ENCODE measurements at regions not wholly inside any gene's neighbourhood (a gene's known extent, or its start where the extent isn't known, plus 50 kb on each side); places are given as distances from the start of the nearest gene placed in this dataset.

DNA sequence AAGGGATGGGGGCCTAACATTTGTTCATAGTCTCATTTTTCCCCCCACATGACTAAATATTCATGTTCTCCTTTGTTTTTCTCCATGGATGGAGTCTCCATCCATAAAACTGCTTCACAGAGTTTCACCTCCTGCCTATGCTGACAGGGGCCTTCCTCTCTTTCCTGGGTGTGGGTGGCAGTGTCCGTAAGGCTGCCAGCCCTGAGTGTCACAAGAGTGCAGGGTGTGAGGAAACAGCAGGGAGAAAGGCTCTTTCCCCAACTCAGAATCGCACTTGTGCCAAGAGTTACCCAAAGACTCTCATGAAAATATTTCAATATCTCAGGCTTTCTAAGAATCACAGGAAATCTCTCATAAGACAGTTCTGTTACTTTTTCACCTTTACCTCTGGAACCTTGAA, 346.2 kb upstream of the MMS22L start:
- H2AFZ ChIP-seq (ENCODE audit: low read depth, low read length, severe bottlenecking): no peak overlapping the region
- no peak overlapping the region for H3K4me2 ChIP-seq (ENCODE audit: low read depth, low read length, poor library complexity, severe bottlenecking)
- no peaks in the 10 kb centered on the region for H3K36me3 ChIP-seq (ENCODE audit: low read length)
- no peak overlapping the region for H3K27ac ChIP-seq (ENCODE audit: low read depth, low read length)
- no peak for TF ChIP-seq EZH2phosphoT487 (conservative IDR thresholded peaks at IDR 0.05; ENCODE audit: low read length)
- TF ChIP-seq, protein P1, sequence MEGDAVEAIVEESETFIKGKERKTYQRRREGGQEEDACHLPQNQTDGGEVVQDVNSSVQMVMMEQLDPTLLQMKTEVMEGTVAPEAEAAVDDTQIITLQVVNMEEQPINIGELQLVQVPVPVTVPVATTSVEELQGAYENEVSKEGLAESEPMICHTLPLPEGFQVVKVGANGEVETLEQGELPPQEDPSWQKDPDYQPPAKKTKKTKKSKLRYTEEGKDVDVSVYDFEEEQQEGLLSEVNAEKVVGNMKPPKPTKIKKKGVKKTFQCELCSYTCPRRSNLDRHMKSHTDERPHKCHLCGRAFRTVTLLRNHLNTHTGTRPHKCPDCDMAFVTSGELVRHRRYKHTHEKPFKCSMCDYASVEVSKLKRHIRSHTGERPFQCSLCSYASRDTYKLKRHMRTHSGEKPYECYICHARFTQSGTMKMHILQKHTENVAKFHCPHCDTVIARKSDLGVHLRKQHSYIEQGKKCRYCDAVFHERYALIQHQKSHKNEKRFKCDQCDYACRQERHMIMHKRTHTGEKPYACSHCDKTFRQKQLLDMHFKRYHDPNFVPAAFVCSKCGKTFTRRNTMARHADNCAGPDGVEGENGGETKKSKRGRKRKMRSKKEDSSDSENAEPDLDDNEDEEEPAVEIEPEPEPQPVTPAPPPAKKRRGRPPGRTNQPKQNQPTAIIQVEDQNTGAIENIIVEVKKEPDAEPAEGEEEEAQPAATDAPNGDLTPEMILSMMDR (IDR thresholded peaks at IDR 0.05; ENCODE audit: insufficient read depth, low read length, poor library complexity, severe bottlenecking): no peak
- no peaks in the 10 kb centered on the region for H3K27me3 ChIP-seq (ENCODE audit: low read length)
- H3F3A ChIP-seq (ENCODE audit: insufficient read depth): no peaks in the 10 kb centered on the region; the same call in 1 of the 2 replicates
- H3K9ac ChIP-seq (ENCODE audit: low read length): no peak overlapping the region
- no peak overlapping the region for H3K4me3 ChIP-seq (ENCODE audit: insufficient read depth, low read length, poor library complexity, severe bottlenecking)
- H3K9me3 ChIP-seq (ENCODE audit: insufficient read depth, low read length): no peaks in the 10 kb centered on the region
- H3K9me2 ChIP-seq (replicated peaks; ENCODE audit: insufficient read depth, low read length): no peaks in the 10 kb centered on the region
- H4K20me1 ChIP-seq (ENCODE audit: low read depth, low read length): no peaks in the 10 kb centered on the region
- no peaks in the 10 kb centered on the region for H3K79me2 ChIP-seq (ENCODE audit: insufficient read depth, low read length)

DNA sequence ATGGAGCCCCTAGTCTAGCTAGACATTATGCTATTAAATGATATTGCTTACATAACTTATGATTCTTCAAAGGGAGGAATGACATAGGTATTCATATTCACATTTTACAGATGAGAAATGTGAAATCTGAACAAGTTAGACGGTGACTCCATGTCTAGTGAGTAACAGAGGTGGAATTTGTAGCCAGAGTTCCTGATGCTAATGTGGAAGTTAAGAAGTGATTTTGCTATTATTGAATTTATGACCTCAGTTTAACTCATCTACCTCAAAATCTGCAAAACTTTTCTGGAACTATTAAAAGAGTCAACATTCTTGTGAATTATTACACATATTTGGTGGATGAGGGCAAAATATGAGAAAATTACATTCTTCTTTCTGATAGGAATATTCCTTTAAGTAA, 347.6 kb upstream of the MMS22L start:
- no peaks in the 10 kb centered on the region for H3K36me3 ChIP-seq (ENCODE audit: low read length)
- no peaks in the 10 kb centered on the region for H3K9me2 ChIP-seq (replicated peaks; ENCODE audit: insufficient read depth, low read length)
- no peak overlapping the region for H3K4me3 ChIP-seq (ENCODE audit: insufficient read depth, low read length, poor library complexity, severe bottlenecking)
- no peaks in the 10 kb centered on the region for H3K79me2 ChIP-seq (ENCODE audit: insufficient read depth, low read length)
- H4K20me1 ChIP-seq (ENCODE audit: low read depth, low read length): no peaks in the 10 kb centered on the region
- no peak overlapping the region for H3K27ac ChIP-seq (ENCODE audit: low read depth, low read length)
- H2AFZ ChIP-seq (ENCODE audit: low read depth, low read length, severe bottlenecking): no peak overlapping the region
- H3K27me3 ChIP-seq (ENCODE audit: low read length): no peaks in the 10 kb centered on the region
- H3K9ac ChIP-seq (ENCODE audit: low read length): no peak overlapping the region
- TF ChIP-seq, protein P1 (IDR thresholded peaks at IDR 0.05; ENCODE audit: insufficient read depth, low read length, poor library complexity, severe bottlenecking): no peak
- H3K9me3 ChIP-seq (ENCODE audit: insufficient read depth, low read length): no peaks in the 10 kb centered on the region
- H3K4me2 ChIP-seq (ENCODE audit: low read depth, low read length, poor library complexity, severe bottlenecking): no peak overlapping the region
- no peaks in the 10 kb centered on the region; the same call in 1 of the 2 replicates for H3F3A ChIP-seq (ENCODE audit: insufficient read depth)

DNA sequence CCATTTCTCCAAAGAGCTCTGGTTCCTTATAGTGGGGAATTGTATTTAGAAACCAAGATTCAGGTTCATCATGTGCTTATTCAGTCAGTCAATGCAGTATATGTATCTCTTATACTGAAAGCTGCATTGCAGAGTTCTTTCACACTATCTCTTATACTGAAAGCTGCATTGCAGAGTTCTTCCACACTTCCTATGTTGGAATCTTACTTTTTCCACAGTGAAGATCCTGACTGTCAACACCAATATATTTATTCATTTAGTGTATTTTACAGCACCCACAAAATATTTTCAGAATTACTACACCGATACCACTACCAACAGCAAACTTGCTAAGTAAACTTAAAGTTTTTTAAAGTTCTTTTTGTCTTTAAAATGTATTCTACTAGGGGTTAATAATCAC, 349.3 kb upstream of the MMS22L start:
- H3K4me2 ChIP-seq (ENCODE audit: low read depth, low read length, poor library complexity, severe bottlenecking): no peak overlapping the region
- no peaks in the 10 kb centered on the region for H3K27me3 ChIP-seq (ENCODE audit: low read length)
- TF ChIP-seq, protein P1 (IDR thresholded peaks at IDR 0.05; ENCODE audit: insufficient read depth, low read length, poor library complexity, severe bottlenecking): no peak
- no peak for TF ChIP-seq EZH2phosphoT487 (conservative IDR thresholded peaks at IDR 0.05; ENCODE audit: low read length)
- H3K27ac ChIP-seq (ENCODE audit: low read depth, low read length): no peak overlapping the region
- no peak overlapping the region for H3K4me3 ChIP-seq (ENCODE audit: insufficient read depth, low read length, poor library complexity, severe bottlenecking)
- H3K9ac ChIP-seq (ENCODE audit: low read length): no peak overlapping the region
- no peaks in the 10 kb centered on the region for H3K36me3 ChIP-seq (ENCODE audit: low read length)
- no peaks in the 10 kb centered on the region; the same call in 1 of the 2 replicates for H3F3A ChIP-seq (ENCODE audit: insufficient read depth)
- H3K9me3 ChIP-seq (ENCODE audit: insufficient read depth, low read length): no peaks in the 10 kb centered on the region
- no peaks in the 10 kb centered on the region for H3K79me2 ChIP-seq (ENCODE audit: insufficient read depth, low read length)
- H4K20me1 ChIP-seq (ENCODE audit: low read depth, low read length): no peaks in the 10 kb centered on the region
- no peak overlapping the region for H2AFZ ChIP-seq (ENCODE audit: low read depth, low read length, severe bottlenecking)
- H3K9me2 ChIP-seq (replicated peaks; ENCODE audit: insufficient read depth, low read length): no peaks in the 10 kb centered on the region
